ENCODE measurements at regions not wholly inside any gene's neighbourhood (a gene's known extent, or its start where the extent isn't known, plus 50 kb on each side); places are given as distances from the start of the nearest gene placed in this dataset.

- no peak for TF ChIP-seq POLR2A (IDR thresholded peaks at IDR 0.05)
- no peak for TF ChIP-seq CTCF (IDR thresholded peaks at IDR 0.05)
- TF ChIP-seq POLR2AphosphoS5 (IDR thresholded peaks at IDR 0.05): no peak
Observed at GRCh38 chrX:102860235-102860634, 76.8 kb upstream of the RAB40AL start.

All from breast epithelium (tissue), 3 donors.